ENCODE measurements at regions not wholly inside any gene's neighbourhood (a gene's known extent, or its start where the extent isn't known, plus 50 kb on each side); places are given as distances from the start of the nearest gene placed in this dataset.

DNA sequence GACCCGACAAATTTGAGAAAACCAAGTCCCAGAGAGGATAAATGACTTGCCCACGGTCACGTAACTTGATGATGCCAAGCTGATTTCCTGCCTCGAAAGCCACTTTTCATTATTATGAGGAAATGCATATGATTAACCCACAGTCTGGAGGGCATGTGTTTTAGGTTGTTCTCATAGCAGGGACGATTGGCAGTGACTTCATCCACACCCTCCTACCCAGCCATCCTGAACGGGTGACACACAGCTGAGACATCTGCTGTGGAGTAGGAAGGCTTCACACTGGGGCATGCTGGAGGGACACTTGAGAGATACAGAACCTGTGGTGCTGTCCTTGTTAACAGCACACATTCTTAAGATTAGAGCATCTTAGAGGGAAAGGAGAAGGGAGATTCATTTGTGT is 65.4 kb upstream of the WDFY2 start:
- DNase-seq: peak; percentile 32

DNA sequence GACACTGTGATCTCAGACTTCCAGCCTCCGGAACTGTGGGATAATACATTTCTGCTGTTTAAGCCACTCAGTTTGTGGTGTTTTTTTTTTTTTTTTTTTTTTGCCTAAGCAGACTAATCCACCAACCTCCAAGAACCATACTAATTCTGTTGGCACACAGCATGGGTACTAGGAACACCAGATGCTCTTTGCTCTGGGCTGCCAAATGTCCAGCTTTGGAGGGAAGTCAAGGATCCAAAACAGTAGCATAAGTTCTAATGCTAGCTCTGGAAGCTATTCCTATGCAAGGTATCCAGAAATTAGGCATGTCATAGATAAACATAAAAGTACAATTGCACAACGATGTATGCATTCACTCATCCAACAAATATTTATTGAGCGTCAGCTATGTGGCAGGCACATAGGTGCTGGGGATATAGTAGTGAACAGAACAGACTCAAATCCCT is 64.5 kb upstream of the WDFY2 start:
- DNase-seq: peak; percentile 5

DNA sequence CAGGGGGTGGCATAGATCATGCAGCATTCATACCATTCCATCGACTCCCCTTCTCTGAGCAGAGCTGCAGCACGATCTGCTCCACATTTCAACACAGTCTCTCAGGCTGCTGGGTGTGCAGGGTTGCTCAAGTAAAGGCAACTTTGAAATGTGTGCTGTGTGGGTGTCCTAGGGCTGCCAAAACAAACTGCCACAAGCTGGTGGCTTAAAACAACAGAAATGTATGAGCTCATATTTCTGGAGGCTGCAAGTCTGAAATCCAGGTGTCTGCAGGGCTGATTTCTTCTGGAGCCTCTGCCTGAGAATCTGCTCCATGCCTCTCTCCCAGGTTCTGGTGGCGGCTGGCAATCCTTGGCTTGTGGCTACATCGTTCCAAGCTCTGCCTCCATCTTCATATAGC is 63.7 kb upstream of the WDFY2 start:
- DNase-seq: peak; percentile 44

DNA sequence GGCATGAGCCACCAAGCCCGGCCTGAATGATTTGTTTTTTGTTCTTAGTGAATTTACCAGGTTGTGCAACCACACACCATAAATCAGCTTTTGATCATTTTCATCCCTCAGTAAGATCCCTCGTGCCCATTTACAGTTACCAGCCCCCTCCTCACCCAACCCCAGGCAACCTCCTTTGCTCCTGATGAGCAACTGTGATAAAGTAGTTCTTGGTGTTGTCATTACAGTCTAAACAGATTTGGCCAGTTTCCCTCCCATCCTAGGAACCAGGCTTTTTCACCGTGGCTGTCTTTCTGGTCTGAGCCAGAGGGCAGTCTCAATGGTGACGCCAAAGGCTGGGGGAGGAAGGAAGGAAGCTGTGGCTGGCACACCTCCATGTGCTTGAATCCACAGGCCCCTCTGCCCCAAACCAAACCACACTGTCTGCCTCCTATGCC is 61.2 kb upstream of the WDFY2 start:
- no peak for DNase-seq

DNA sequence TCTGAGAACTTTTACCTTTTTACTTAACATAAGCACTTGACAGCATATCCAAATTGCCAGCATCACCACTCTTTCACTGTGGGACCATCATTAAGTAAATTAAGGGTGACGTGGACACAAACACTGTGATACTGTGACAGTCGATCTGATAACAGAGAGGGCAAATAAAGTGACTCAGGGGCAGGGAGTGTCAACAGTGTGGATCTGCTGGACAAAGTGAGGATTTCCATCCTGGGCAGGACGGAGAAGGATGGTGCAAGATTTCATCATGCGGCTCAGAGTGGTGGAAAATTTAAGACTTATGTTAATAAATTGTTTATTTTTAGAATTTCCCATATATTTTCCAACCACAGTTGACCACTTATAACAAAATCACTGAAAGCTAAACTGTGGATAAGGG is 60.0 kb upstream of the WDFY2 start:
- no peak for DNase-seq

DNA sequence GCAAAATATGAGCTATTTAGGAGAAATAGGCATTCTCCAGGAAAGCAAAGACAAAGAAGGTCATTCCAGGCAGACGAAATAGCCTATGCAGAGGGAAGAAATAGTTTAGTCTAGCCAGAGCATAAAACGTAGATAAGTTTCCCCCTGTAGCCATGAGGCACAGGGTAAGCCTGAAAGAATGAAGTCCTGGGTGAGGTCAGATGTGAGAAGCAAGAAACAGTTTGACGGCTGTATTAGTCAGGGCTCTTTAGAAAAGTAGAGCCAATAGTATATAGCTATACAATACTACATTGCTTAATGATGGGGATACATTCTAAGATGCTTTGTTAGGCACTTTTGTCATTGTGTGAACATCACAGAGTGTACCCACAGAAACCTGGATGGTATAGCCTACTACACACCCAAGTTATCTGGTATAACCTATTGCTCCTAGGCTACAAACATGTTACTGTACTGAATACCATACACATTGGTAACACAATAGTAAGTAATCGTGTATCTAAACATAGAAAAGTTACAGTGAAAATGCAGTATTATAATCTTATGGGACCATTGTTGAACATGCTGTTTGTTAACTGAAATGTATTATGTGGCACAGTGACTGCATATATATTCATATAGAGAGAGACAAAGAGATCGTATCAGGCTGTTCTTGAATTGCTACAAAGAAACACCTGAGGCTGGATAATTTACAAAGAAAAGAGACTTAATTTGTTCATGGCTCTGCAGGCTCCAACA is 59.3 kb upstream of the WDFY2 start:
- no peak for DNase-seq

DNA sequence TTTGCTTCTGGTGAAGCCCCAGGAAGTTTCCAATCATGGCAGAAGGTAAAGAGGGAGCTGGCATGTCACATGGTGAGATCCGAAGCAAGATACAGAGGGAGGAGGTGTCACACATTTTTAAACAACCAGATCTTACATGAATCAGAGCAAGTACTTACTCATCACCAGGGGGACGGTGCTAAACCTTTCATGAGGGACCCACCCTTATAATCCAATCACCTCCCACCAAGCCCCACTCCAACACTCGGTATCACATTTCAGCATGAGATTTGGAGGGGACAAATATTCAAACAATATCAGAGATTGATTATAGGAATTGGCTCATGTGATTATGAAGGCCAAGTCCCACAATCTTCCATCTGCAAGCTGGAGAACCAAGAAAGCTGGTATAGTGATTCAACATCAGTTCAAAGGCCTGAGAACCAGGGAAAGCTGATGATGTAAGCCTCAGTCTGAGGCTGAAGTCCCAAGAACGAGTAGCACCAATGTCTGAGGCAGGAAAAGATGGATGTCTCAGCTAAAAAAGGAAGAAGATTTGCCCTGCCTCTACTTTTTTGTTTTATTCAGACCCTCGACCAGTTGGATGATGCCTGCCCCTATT is 58.6 kb upstream of the WDFY2 start:
- DNase-seq: no peak

DNA sequence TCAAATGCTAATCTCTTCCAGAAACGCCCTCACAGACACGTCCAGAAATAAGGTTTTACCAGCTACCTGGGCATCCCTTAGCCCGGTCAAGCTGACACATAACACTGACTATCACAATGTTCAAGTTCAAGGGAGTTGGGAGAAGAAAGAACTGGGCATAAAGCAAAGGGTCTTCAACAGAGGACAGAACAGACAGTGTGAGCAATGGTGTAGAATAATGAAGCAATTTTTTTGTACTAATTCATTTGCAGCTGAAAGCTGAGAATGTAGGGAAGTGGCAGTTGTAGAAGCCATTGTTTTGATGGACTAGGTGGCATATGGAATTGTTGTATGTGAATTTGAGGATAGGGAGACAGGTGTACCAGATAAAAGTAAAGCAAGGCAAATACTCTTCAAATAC is 58.1 kb upstream of the WDFY2 start:
- no peak for DNase-seq

DNA sequence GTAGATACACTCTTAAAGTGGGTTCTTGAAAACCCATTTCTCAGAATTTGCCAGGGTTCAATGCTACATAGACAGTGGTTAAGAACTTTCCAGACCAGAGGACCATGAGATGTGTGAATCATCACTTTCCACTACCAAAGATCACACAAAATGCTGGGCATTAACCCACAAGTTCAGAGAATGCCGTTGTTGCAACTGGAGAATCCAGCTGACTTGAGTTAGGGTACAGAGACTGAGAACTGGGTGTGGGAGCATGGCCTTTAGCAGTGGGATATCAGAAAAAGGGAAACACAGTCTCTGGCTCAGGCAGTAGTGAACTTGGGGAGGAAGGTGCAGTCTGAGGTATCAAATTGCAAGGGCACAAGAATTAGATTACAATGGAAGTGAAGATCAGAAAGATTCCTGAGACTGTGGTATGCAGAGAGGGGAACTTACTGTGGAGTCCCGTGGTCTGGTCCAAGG is 51.5 kb upstream of the WDFY2 start:
- no peak for DNase-seq

DNA sequence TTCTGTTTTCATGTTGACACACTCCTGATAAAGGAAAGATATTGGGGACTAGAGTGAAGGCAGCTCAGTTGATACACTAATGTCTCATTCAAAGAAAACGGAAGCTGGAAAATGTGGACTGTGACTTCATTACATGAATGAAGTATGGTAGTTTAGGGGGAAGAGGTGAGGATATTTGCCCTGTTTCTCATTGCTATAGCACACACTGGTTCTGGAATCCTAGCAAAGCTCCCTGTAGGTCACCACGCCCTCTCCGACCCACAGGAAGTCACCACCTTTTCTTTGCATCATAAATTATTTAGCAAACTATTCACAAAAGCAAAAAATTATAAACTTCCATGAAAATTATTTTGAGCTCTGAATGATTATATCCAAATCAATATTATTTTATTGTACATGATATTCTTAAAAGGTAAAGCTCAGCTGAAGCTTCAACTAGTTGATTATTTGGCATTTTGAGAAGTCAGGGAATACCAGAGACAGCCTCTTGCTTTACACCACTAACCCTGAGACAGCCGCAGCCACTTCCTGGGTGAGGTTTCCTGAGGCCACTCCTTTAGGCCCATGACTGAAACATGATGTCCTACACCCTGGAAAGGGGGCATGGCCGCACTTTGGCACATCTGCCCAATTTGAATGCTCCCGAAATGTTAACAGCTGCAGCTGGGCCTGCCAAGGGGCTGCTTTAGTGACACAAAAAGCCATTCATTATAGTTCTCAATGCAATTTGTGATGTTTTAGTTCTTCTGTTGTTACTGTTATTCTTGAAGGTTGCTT is 50.0 kb upstream of the WDFY2 start:
- DNase-seq: peak; percentile 14
